Subcutaneous abdominal adipose tissue (tissue), 5 donors: ENCODE measurements at regions not wholly inside any gene's neighbourhood (a gene's known extent, or its start where the extent isn't known, plus 50 kb on each side); places are given as distances from the start of the nearest gene placed in this dataset.
A peak's percentile ranks its signal among the peaks of the same experiment; 100 is the strongest.

ENCODE experiments used
- H3K27ac ChIP-seq: one replicate; pipeline ENCODE4 v1.7.0; 2013; ENCODE audit warnings: low read depth, mild to moderate bottlenecking, inconsistent platforms, low read length, moderate library complexity
- H3K27me3 ChIP-seq, 5 donors: one replicate each; pipeline ENCODE4 v1.7.0; 2013; ENCODE audit warnings: low read length in 5 of 5, inconsistent platforms in 1 of 5; ENCODE audit not compliant: control insufficient read depth in 5 of 5, insufficient read depth in 4 of 5
- H3K36me3 ChIP-seq, 5 donors: one replicate each; pipeline ENCODE4 v1.7.0; 2013; ENCODE audit warnings: low read length in 5 of 5; ENCODE audit not compliant: control insufficient read depth in 5 of 5, insufficient read depth in 5 of 5
- H3K4me1 ChIP-seq, 5 donors: one replicate each; pipeline ENCODE4 v1.7.0; 2013; ENCODE audit warnings: low read length in 5 of 5, mild to moderate bottlenecking in 3 of 5, moderate library complexity in 1 of 5; ENCODE audit not compliant: control insufficient read depth in 5 of 5, insufficient read depth in 5 of 5
- H3K4me3 ChIP-seq, 5 donors: one replicate each; pipeline ENCODE4 v1.7.0; 2013; ENCODE audit warnings: low read length in 5 of 5, low read depth in 1 of 5
- H3K9ac ChIP-seq, 5 donors: one replicate each; pipeline ENCODE4 v1.7.0; 2013; ENCODE audit warnings: low read length in 5 of 5, mild to moderate bottlenecking in 4 of 5, moderate library complexity in 3 of 5
- H3K9me3 ChIP-seq, 5 donors: one replicate each; pipeline ENCODE4 v1.7.0; 2013; ENCODE audit warnings: low read length in 5 of 5; ENCODE audit not compliant: control insufficient read depth in 5 of 5
- donor health status: healthy.
- donor health status: healthy.
- donor health status: healthy.
- donor health status: healthy.
- donor health status: healthy.

DNA sequence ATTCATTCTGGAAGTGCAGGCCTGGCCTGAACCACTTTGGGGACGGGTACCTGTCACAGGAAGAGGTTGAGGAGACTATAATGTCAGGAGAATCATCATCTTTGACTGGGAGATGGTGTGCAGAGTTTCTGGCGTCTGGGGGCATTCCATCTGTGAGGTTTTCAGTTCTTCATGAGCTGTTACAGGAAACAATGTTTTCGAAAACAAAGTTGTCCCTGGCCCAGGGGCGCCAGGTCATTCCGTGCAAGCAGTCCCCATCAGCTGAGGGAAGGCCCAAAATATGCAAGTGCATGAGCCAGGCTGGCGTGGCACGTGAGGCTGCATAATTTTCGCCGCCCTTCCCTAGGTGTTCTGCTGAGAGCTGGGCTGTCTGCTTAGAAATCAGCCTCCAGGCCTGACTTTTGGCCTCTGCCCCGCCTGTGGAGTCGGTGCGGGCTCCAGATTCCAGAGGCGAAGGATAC, 68.4 kb upstream of the ATP5PO start:
- Histone ChIP-seq H3K4me1 (peaks cover 0 to 12% (median 5%) of the 10 kb centered on the region in 5 donors), H3K4me3 (no peak overlapping the region), H3K27ac (no peak overlapping the region), H3K36me3 (no peaks in the 10 kb centered on the region), H3K27me3 (peaks cover 0 to 8% (median 2%) of the 10 kb centered on the region in 5 donors), H3K9ac (no peak overlapping the region), H3K9me3 (no peaks in the 10 kb centered on the region)

DNA sequence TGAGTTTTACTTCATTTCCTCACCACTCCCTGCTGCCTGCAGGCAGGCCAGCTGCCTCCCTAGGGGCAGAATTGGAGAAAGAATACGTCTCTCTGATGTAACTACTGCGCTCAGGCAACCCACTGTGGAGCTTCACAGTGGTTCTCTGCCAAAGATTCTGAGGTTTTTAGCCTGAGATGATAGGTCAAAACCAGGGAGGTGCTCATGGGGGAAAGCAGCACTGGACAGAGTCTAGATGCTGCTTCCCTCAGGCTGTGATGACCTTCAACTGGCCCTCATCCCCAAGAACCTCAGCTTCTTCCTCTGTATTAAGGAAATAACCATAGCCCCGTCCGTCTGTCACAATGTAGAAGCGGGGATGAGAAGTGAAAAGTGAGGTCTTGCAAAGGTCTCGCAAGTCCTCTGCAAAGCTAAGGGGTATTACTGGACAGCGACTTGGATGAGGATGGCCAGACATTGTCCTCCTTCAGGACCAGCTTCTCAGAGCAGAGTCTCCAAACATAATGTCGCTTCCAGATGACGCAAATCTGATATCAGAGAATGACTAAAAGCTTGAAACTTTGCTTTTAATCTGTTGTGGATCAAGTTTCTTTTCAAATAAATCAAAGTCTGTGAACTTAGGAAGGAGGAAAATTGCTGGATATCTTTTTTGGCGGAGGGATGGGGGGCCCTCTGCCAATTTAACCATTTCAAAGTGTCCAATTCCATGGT, 65.9 kb upstream of the ATP5PO start:
- no peaks in the 10 kb centered on the region for H3K27me3 ChIP-seq
- H3K36me3 ChIP-seq, result no peaks in the 10 kb centered on the region
- no peak overlapping the region for H3K4me3 ChIP-seq
- no peak overlapping the region for H3K9ac ChIP-seq
- peaks cover 0 to 15% (median 5%) of the 10 kb centered on the region in 5 donors for H3K4me1 ChIP-seq
- no peaks in the 10 kb centered on the region for H3K9me3 ChIP-seq
- H3K27ac ChIP-seq, result no peak overlapping the region

DNA sequence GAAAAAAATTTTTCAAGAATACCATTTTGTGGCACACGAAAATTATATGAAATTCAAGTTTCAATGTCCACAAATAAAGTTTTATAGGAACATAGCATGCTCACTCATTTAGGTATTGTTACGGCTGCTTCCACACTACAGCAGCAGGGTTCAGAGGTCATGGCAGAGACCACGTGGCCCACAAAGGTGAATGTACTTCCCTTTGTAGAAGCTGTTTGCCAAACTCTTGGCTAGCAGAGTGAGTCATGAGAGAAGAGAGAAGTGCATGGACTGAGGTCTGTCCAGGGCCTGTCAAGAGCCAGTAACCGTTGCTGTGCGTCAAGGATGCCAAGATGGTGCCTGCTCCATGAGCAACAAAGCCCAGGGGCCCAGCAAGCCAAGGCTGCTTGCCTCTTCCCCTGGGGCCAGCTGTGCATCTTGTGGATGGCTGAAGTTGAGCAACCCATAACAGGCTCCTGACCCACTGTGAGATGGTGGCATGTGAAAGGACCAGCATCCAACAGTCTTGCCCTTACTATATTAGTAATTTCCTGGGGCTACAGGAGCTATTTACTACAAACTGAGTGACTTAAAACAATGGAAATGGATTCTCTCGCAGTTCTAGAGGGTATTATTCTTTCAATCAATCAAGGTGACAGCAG, 64.8 kb upstream of the ATP5PO start:
- Histone ChIP-seq H3K9me3 (no peaks in the 10 kb centered on the region), H3K4me3 (no peak overlapping the region), H3K27me3 (no peaks in the 10 kb centered on the region), H3K27ac (no peak overlapping the region), H3K36me3 (no peaks in the 10 kb centered on the region), H3K9ac (no peak overlapping the region), H3K4me1 (peaks cover 0 to 23% (median 14%) of the 10 kb centered on the region in 5 donors)

DNA sequence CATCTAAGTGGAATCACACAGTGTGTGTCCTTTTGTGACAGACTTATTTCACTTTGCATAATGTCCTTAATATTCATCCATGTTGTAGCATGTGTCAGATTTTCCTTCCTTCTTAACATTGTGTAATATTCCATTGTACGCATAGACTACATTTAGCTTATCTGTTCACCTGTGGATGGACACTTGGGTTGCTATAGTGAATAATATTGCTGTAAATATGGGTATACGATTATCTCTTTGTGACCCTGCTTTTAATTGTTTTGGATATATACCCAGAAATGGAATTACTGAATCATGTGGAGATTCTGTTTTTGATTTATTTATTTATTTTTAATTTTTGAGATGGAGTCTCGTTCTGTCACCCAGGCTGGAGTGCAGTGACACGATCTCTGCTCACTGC, 63.0 kb upstream of the ATP5PO start:
- no peak overlapping the region for H3K4me3 ChIP-seq
- H3K9ac ChIP-seq, result no peak overlapping the region
- H3K36me3 ChIP-seq, result no peaks in the 10 kb centered on the region
- H3K4me1 ChIP-seq, result peaks cover 0 to 23% (median 14%) of the 10 kb centered on the region in 5 donors
- H3K27me3 ChIP-seq, result no peaks in the 10 kb centered on the region
- H3K9me3 ChIP-seq, result no peaks in the 10 kb centered on the region
- H3K27ac ChIP-seq, result no peak overlapping the region

DNA sequence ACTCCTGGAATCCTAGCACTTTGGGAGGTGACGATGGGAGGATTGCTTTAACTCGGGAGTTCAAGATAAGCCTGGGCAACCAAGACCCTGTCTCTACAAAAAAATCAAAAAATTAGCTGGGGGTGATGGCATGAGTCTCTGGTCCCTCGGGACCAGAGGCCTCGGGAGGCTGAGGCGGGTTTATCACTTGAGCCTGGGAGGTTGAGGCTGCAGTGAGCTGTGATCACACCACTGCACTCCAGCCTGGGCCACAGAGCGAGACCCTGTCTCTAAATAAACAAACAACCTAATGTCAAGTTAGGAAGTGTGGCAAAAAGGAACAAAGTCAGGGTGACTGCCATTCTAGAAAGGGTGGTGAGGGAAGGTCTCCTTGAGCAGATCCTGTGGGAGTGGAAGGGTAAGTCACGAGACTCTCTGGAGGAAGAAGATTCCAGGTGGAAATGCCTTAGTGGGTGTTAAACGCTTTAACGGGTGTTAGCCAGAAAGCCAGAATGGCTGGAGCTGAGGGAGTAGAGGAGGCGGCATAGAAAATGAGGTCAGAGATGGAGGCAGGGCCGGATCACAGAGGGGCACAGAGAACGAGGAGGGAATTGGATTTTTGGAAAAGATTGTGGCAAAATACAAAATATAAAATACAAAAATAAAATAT, 62.2 kb upstream of the ATP5PO start:
- H3K27me3 ChIP-seq, result no peaks in the 10 kb centered on the region
- H3K4me3 ChIP-seq, result no peak overlapping the region
- no peaks in the 10 kb centered on the region for H3K9me3 ChIP-seq
- H3K27ac ChIP-seq, result no peak overlapping the region
- H3K36me3 ChIP-seq, result no peaks in the 10 kb centered on the region
- H3K4me1 ChIP-seq, result peaks cover 0 to 23% (median 14%) of the 10 kb centered on the region in 5 donors
- no peak overlapping the region for H3K9ac ChIP-seq

DNA sequence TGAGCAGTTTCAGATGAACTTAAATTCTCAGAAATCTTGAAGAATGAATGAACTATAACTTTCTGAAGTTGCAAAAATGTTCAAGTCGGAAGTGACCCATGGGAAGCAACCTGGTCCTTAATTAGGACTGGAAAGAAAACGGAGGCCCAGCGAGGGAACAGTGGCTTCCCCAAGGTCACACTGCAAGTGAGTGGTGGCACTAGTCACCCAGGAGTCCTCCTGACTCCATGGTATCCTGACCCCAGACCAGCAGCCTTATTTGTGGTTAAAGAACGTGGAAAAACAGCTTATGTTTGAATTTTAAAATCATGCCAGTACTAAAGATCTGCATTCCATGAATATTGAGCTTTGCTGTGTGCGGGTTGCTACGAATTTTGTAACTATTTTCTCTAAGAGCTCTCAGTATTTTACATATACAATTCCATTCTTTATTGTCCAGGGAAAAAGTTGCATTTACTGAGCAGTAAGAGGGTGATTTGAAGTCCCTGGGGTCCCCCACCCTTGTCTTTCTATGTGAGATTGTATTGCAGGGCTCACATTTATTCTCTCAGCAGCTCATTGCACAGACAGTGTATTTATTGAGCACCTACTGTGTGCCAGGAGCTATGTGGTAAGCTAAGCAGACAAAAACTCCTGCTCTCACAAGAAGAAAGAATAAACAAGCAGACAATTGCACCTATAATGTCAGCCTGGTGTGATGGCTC, 61.6 kb upstream of the ATP5PO start:
- no peak overlapping the region for H3K9ac ChIP-seq
- no peaks in the 10 kb centered on the region for H3K9me3 ChIP-seq
- peaks cover 0 to 23% (median 14%) of the 10 kb centered on the region in 5 donors for H3K4me1 ChIP-seq
- no peak overlapping the region for H3K4me3 ChIP-seq
- H3K36me3 ChIP-seq, result no peaks in the 10 kb centered on the region
- H3K27ac ChIP-seq, result no peak overlapping the region
- H3K27me3 ChIP-seq, result no peaks in the 10 kb centered on the region

DNA sequence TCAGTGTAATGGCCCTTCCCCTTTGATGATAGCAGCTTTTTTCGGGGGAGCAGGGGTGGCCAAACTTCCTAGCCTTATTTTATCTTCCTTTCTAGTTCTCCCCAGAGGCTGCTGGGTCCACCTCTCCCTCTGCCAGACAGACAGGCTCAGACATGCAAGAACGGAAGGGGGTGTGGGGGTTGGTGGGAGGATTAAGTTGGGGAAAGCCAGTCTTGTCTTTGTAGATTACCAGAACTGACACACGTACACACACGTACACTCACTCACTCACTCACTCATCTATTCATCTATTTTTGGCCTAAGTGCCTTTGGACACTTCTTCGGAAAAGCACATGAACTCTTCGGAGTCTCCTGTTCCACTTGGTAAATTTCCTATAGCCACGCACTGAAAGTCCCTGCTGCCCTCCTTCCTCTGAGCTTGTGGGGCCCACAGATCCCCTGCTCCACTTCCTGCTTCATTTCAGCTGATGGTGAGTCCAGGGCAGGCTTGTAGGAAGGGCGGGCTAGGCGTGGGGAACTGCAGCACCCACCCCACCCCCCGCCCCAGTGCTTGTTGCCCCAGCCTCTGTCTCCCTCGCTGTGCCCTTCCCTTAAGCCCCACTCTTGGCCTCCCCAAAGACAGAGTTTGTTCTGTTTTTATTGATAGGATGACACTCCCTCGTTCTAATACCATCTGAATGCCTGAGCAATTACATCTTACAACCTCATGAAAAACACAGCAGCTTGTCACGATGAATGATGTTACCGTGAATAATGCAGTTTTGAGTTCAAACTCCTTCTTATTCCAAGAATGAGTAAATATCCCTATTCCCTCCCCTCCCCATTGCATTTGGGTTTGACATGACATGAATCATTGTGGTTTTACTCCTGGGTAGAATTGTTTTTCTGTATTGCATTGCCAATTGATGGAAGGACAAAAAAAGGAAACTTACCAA, 60.7 kb upstream of the ATP5PO start:
- Histone ChIP-seq H3K9ac (no peak overlapping the region), H3K27ac (peak overlapping the region; percentile 34), H3K4me1 (peaks cover 0 to 24% (median 17%) of the 10 kb centered on the region in 5 donors), H3K9me3 (no peaks in the 10 kb centered on the region), H3K27me3 (no peaks in the 10 kb centered on the region), H3K4me3 (no peak overlapping the region), H3K36me3 (no peaks in the 10 kb centered on the region)

DNA sequence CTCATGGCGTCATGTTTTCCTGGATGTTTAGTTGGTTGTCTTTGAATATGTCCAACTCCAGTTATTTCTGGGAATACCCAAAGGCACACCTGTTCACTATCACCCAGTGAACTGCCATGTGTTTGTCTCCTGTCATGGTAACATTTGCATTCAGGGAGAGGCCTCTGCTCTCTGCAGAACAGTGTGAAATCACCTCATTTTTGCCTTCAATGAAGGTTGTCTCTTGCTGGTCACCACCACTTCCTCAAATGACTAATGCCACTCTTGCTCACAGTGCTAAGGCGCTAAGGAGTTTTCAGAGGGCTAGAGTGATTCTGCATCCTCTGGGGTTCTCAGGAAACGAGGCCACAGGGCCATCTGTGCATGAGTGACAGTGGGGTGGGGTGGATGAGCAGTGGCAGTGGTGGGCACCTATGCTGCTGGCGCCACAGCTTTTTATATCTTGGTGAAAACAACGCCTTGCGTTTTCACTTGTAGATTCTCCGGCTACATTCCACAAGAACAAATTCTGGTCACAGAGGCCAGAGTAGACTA, 60.0 kb upstream of the ATP5PO start:
- peak overlapping the region; percentile 34 for H3K27ac ChIP-seq
- H3K9ac ChIP-seq, result no peak overlapping the region
- H3K4me3 ChIP-seq, result no peak overlapping the region
- no peaks in the 10 kb centered on the region for H3K36me3 ChIP-seq
- no peaks in the 10 kb centered on the region for H3K9me3 ChIP-seq
- peaks cover 0 to 18% (median 15%) of the 10 kb centered on the region in 5 donors for H3K4me1 ChIP-seq
- H3K27me3 ChIP-seq, result no peaks in the 10 kb centered on the region
